Coronary artery (tissue), 2 donors: ENCODE measurements at regions not wholly inside any gene's neighbourhood (a gene's known extent, or its start where the extent isn't known, plus 50 kb on each side); places are given as distances from the start of the nearest gene placed in this dataset.

ENCODE experiments used
- DNase-seq: peaks from one replicate; pipeline ENCODE4 v3.0.0-alpha.2; 2017; ENCODE audit warnings: low spot score
- H3K27ac ChIP-seq, 2 donors: fragments of 200-600 bp; sonication (generic); one replicate each; pipeline ENCODE4 v1.5.1; 2016 to 2019
- H3K4me3 ChIP-seq: fragments of 200-600 bp; sonication (generic); 2 replicates; pipeline ENCODE4 v1.5.1; 2016; ENCODE audit warnings: mild to moderate bottlenecking, moderate library complexity
- TF ChIP-seq, protein P1 (sequence below): fragments of 200-600 bp; sonication (generic); IDR thresholded peaks from one replicate; pipeline ENCODE4 v1.5.1; 2019; ENCODE audit warnings: antibody characterized with exemption

DNA sequence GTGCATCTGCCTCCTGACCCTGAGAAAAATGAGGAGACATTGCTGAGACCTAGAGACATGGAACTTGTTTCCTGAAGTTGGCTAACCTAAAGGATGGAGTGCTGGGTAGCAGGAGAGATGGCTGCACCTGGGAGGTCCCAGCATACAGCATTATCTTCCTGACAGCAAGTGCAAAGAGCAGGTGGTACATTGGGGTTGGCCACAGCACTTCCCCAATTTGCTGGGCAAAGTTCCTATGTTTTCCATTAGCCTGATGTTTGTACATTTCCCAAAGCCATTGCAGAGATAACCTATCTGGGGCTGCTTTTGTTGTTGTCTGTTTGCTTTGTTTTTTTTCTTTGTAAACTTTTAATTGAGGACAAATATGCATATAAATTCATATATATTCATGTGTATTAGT is 296.7 kb downstream of the HRH4 start:
- DNase-seq = no peak
- Histone ChIP-seq H3K27ac (no peak overlapping the region), H3K4me3 (no peak overlapping the region)
- TF ChIP-seq, protein P1, sequence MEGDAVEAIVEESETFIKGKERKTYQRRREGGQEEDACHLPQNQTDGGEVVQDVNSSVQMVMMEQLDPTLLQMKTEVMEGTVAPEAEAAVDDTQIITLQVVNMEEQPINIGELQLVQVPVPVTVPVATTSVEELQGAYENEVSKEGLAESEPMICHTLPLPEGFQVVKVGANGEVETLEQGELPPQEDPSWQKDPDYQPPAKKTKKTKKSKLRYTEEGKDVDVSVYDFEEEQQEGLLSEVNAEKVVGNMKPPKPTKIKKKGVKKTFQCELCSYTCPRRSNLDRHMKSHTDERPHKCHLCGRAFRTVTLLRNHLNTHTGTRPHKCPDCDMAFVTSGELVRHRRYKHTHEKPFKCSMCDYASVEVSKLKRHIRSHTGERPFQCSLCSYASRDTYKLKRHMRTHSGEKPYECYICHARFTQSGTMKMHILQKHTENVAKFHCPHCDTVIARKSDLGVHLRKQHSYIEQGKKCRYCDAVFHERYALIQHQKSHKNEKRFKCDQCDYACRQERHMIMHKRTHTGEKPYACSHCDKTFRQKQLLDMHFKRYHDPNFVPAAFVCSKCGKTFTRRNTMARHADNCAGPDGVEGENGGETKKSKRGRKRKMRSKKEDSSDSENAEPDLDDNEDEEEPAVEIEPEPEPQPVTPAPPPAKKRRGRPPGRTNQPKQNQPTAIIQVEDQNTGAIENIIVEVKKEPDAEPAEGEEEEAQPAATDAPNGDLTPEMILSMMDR = no peak

DNA sequence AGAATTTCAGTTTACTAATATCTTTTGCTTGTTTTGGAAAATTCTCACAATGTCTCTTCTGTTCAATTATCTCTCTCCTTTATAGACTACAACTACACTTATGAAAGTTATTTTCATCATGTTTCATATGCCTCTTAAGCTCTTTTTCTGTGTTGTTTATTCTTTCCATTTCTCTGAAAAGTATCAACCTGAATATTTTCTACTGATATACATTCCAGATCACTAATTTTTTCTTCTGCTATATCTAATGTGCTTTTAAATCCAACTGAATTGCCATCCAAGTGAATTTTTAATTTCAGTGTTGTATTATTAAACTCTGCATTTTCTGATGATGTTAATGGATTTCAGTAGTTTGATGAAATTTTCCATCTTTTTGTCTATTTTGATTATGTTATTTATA is 301.3 kb downstream of the HRH4 start:
- DNase-seq = no peak
- Histone ChIP-seq H3K27ac (no peak overlapping the region), H3K4me3 (no peak overlapping the region)
- TF ChIP-seq, protein P1 = no peak

DNA sequence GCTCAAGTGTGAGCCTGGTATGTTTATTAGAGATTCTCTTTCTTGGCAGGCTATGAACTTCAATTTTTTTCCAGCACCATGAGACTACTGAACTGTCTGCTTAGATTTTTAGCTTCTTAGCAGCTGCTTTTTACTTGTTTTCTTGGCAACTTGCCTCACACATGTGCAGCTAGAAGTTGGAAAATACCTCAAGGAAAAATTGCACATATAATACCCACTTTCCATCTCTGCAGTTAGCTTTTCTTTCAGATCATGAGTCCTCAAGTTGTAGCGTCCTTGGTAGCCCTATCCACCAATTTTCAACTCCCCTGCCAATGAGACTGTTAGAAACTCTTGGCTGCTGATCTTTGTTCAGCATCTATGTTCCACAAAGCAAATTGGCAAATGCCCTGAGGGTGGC is 302.1 kb downstream of the HRH4 start:
- TF ChIP-seq, protein P1 = no peak
- no peak for DNase-seq
- Histone ChIP-seq H3K27ac (no peak overlapping the region), H3K4me3 (no peak overlapping the region)

DNA sequence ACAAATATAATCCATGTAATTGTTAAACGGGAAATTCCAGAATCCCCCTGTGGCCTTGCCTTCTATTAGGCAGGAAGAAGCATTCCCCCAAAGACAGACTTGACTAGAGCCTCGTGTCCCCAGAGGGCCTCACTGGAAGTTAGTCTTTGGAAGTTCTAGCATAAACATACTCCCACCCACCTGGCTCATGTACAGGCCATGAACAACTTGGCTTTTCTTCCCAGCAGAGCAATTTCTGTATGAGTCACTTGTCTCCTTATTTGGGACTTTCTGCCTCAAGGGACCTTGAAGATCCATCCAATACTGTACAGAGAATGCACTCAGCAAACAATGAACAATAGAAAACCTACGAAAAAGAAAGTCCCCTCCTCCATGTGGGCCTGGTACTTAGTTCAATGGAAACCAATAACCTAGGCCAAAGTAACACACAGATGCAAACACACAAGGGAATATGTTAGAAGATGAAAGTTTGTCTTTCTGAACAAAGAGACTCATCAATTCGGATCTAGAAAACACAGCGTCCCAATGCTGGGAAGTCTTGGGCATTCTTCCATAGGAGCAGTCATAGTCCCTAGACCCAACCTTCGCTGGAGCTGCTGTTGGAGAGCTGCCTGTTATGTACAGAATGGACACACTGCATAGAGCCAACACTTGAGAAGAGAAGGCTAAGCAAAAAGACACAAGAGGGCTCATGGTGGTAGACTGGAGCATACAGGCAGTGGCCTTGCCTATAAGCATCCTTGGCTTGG is 303.5 kb downstream of the HRH4 start:
- Histone ChIP-seq H3K27ac (no peak overlapping the region), H3K4me3 (no peak overlapping the region)
- no peak for DNase-seq
- TF ChIP-seq, protein P1 = no peak

DNA sequence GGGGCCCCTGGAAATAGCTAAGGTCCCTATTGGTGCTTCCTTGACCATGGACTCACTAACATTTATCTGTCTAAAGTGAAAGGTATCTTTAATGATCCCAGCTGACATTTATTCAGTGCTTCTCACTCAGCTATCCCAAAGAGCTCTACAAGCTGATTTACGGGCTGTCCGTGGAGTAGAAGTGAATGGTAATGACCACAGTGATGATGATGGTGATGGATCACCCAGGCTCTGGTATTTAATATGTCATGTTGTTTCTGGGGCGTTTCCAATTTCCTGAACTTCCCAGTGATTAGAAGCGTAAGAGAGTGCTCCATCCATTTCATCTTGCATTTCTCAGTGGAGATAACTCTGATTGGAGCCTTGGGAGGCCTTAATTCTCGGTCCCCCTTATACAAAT is 304.3 kb downstream of the HRH4 start:
- no peak for DNase-seq
- Histone ChIP-seq H3K4me3 (no peak overlapping the region), H3K27ac (no peak overlapping the region)
- TF ChIP-seq, protein P1 = no peak

DNA sequence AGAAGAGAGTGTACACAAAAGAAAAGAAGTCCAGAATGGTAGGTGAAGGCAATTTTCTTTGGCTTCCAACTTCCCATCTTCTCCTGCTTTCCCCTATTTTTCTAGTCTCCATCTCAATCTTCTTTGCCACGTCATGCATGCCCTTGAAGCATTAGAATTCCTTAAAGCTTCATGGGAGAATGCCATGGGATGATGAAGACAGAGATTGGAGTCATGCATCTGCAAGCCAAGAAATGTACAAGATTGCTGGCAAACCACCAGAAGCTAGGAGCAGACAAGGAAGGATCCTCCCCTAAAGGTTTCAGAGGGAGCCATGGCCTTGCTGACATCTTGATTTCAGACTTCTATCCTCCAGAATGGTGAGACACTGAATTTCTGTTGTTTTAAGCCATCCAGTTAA is 305.9 kb downstream of the HRH4 start:
- no peak for DNase-seq
- Histone ChIP-seq H3K4me3 (no peak overlapping the region), H3K27ac (no peak overlapping the region)
- TF ChIP-seq, protein P1 = no peak

DNA sequence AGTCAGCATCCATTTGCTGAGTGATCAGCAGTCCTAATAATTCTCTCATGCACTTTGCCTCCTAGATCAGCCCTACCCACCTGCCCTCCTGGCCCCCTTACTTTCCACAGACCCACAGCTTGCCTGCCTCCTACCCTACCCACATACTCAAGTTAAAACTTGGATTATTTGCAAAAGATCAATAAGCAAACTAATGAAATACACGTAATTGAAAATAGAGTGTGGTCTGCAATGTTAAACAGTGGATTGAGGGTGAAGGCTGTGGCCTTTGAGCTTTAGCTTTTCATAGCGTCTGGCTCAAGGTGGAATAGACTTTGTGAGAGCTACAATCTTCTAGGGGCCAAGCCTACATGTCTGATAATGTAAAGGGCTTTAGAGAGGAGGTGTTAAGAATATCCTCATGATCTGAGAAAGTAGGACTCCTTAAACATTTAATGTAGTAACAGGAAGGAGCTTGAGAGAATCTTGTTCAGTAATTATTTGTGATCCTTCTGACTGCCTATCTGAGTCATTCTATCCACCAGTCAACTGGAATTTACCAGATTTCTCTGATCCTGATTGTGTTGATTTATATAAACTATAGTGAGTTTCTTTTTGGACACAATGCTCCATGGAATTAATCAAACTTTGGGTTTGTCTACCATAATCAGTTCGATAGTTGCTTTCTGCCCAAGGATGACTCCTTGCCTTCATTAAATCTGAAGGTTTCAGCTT is 310.0 kb downstream of the HRH4 start:
- no peak for DNase-seq
- TF ChIP-seq, protein P1 = no peak
- Histone ChIP-seq H3K4me3 (no peak overlapping the region), H3K27ac (no peak overlapping the region)
